K562 (cell line): ENCODE measurements at regions not wholly inside any gene's neighbourhood (a gene's known extent, or its start where the extent isn't known, plus 50 kb on each side); places are given as distances from the start of the nearest gene placed in this dataset.

Source experiments
- ATAC-seq: fragments of 200-7000 bp; cut with Tn5 transposase; 3 replicates; pipeline ENCODE4 v1.9.1; 2020; ENCODE audit warnings: moderate library complexity
- BruUV-seq: library from RNA; stranded (reverse); fragments of 400-500 nt; replicated peaks from 2 replicates; lab custom pipeline; 2021; lab: Mats Ljungman, UMichigan
- CTCF ChIA-PET: fragments of 300-600 bp; formaldehyde crosslinking; extraction: SDS; loops from one replicate; lab custom pipeline; 2021; ENCODE audit warnings: low intra/inter-chr PET ratio; lab: Yijun Ruan, JAX
- POLR2A ChIA-PET: fragments of 300-600, 350-650 bp; sonication (Branson Sonifier 250); formaldehyde crosslinking; extraction: SDS; loops from one replicate; lab custom pipeline; 2021; ENCODE audit warnings: antibody characterized with exemption, inconsistent platforms; lab: Yijun Ruan, JAX
- DNase-seq, 4 experiments: peaks; one replicate each; pipeline versions ENCODE4 v3.0.0 to v3.0.0-alpha.2; 2011 to 2018; ENCODE audit warnings: low spot score in 3 of 4, mixed read lengths in 3 of 4; ENCODE audit errors: extremely low read depth in 1 of 4
- FAIRE-seq: peaks from 2 replicates; lab custom pipeline; 2011; peaks lifted over from hg19 to GRCh38; lab: Jason Lieb, UNC
- H2AFZ ChIP-seq: 2 replicates; pipeline ENCODE4 v1.6.0; 2011; ENCODE audit warnings: low read depth, low read length, control low read depth, inconsistent platforms
- H3K27ac ChIP-seq: fragments of 200-600 bp; 3 replicates; pipeline ENCODE4 v1.8.0; 2011; ENCODE audit warnings: low read depth, mild to moderate bottlenecking, control low read depth, inconsistent platforms, low read length, moderate library complexity, mixed read lengths; ENCODE audit errors: extremely low read depth
- H3K27me3 ChIP-seq, 2 experiments: fragments of 300-600 bp in 1 of 2; 2 replicates in 1 of 2; 3 replicates in 1 of 2; pipeline versions ENCODE4 v1.6.0 to v1.8.0; 2011; ENCODE audit warnings: inconsistent platforms in 2 of 2, low read length in 2 of 2, mild to moderate bottlenecking in 1 of 2, mixed read lengths in 1 of 2, moderate library complexity in 1 of 2; ENCODE audit not compliant: control insufficient read depth in 2 of 2, insufficient read depth in 2 of 2
- H3K36me3 ChIP-seq: fragments of 300-600 bp; 3 replicates; pipeline ENCODE4 v1.8.0; 2011; ENCODE audit warnings: mild to moderate bottlenecking, low read length, inconsistent platforms; ENCODE audit not compliant: control insufficient read depth, insufficient read depth
- H3K4me1 ChIP-seq, 2 experiments: fragments of 200-600 bp in 1 of 2; replicated peaks in 1 of 2; 2 replicates in 1 of 2; 3 replicates in 1 of 2; pipeline versions ENCODE4 v1.5.1 to v1.8.0; 2011; ENCODE audit warnings: inconsistent platforms in 2 of 2, low read length in 2 of 2, mild to moderate bottlenecking in 1 of 2, mixed read lengths in 1 of 2, moderate library complexity in 1 of 2; ENCODE audit not compliant: control insufficient read depth in 2 of 2, insufficient read depth in 2 of 2
- H3K4me2 ChIP-seq: 2 replicates; pipeline ENCODE4 v1.6.1; 2011; ENCODE audit warnings: low read length, control low read depth, inconsistent platforms, mixed read lengths; ENCODE audit not compliant: insufficient read depth
- H3K4me3 ChIP-seq: fragments of 200-600 bp; sonication (generic), shearing (Covaris generic); 2 replicates; pipeline ENCODE4 v1.5.1; 2016; ENCODE audit warnings: control low read depth, inconsistent platforms
- H3K79me2 ChIP-seq: fragments of 200-600 bp; 3 replicates; pipeline ENCODE4 v1.8.0; 2011; ENCODE audit warnings: low read length, inconsistent platforms; ENCODE audit not compliant: control insufficient read depth, insufficient read depth
- H3K9ac ChIP-seq, 2 experiments: 2 replicates each; pipeline versions ENCODE4 v1.6.0 to v1.6.1; 2011; ENCODE audit warnings: low read depth in 2 of 2, low read length in 2 of 2, control low read depth in 1 of 2, inconsistent platforms in 1 of 2, mild to moderate bottlenecking in 1 of 2, mixed read lengths in 1 of 2; ENCODE audit not compliant: insufficient read depth in 1 of 2
- H3K9me1 ChIP-seq: one replicate; pipeline ENCODE4 v1.6.0; 2011; ENCODE audit warnings: inconsistent platforms, mild to moderate bottlenecking, low read length, moderate library complexity; ENCODE audit not compliant: control insufficient read depth, insufficient read depth
- H3K9me3 ChIP-seq: replicated peaks from 2 replicates; pipeline ENCODE4 v1.5.1; 2011; ENCODE audit warnings: low read depth, low read length, inconsistent platforms; ENCODE audit not compliant: control insufficient read depth, insufficient read depth
- H4K20me1 ChIP-seq: replicated peaks from 2 replicates; pipeline ENCODE4 v1.6.1; 2011; ENCODE audit warnings: low read length, inconsistent platforms, mixed read lengths; ENCODE audit not compliant: control insufficient read depth, insufficient read depth
- BRD4 ChIP-seq: fragments of 200-600 bp; sonication (generic); IDR thresholded peaks from 2 replicates; pipeline ENCODE4 v1.6.1; 2017; ENCODE audit warnings: inconsistent platforms
- CCNT2 ChIP-seq: IDR thresholded peaks from 2 replicates; pipeline ENCODE4 v1.6.1; 2011; ENCODE audit warnings: borderline replicate concordance, low read depth, mild to moderate bottlenecking, moderate library complexity, mixed read lengths, low read length; ENCODE audit not compliant: insufficient read length; ENCODE audit errors: extremely low read depth
- HMGN3 ChIP-seq: IDR thresholded peaks from 2 replicates; pipeline ENCODE4 v1.6.1; 2011; ENCODE audit warnings: borderline replicate concordance, low read depth, mild to moderate bottlenecking, mixed read lengths, low read length; ENCODE audit not compliant: insufficient read length; ENCODE audit errors: extremely low read depth
- HNRNPH1 ChIP-seq: fragments of 200-400 bp; formaldehyde crosslinking; optimal IDR thresholded peaks from 2 replicates; pipeline ENCODE3; 2017; ENCODE audit warnings: low read depth, mild to moderate bottlenecking, low read length, moderate library complexity
- MAFK ChIP-seq: IDR thresholded peaks from 2 replicates; pipeline ENCODE4 v1.6.1; 2011; ENCODE audit warnings: low read length, improper control_type of control experiment
- MBD1 ChIP-seq: fragments of 250-450 bp; sonication (Bioruptor Pico); IDR thresholded peaks from 2 replicates; pipeline ENCODE4 v1.8.0; 2022; ENCODE audit warnings: inconsistent platforms
- NCOA2 ChIP-seq, 2 experiments: fragments of 450-650 bp; IDR thresholded peaks; 2 replicates each; pipeline ENCODE4 v1.6.1; 2018; ENCODE audit warnings: mild to moderate bottlenecking in 2 of 2, moderate library complexity in 1 of 2; ENCODE audit not compliant: partially characterized antibody in 2 of 2
- PTBP1 ChIP-seq: fragments of 200-400 bp; formaldehyde crosslinking; IDR thresholded peaks from 2 replicates; pipeline ENCODE4 v1.6.1; 2017; ENCODE audit warnings: low read depth, low read length
- PYGO2 ChIP-seq: fragments of 450-650 bp; IDR thresholded peaks from 2 replicates; pipeline ENCODE4 v1.6.1; 2016; ENCODE audit warnings: mild to moderate bottlenecking, missing genetic modification characterization, moderate library complexity, missing compliant biosample characterization
- RCOR1 ChIP-seq, 2 experiments: IDR thresholded peaks; 2 replicates each; pipeline ENCODE4 v1.6.1; 2012; ENCODE audit warnings: low read depth in 2 of 2, low read length in 2 of 2, borderline replicate concordance in 1 of 2, improper control_type of control experiment in 1 of 2
- SETDB1 ChIP-seq: IDR thresholded peaks from one replicate; pipeline ENCODE4 v1.6.1; 2012; ENCODE audit warnings: low read length, control low read depth, inconsistent platforms
- SUPT5H ChIP-seq: fragments of 450-650 bp; IDR thresholded peaks from 2 replicates; pipeline ENCODE4 v1.6.1; 2016
- TSC22D4 ChIP-seq: fragments of 450-650 bp; IDR thresholded peaks from 2 replicates; pipeline ENCODE4 v1.6.1; 2016; ENCODE audit warnings: missing genetic modification characterization, missing biosample characterization, control low read depth
- ZNF384 ChIP-seq: IDR thresholded peaks from 2 replicates; pipeline ENCODE4 v1.6.1; 2012; ENCODE audit warnings: low read depth, low read length, improper control_type of control experiment
- ZNF655 ChIP-seq: fragments of 250-450 bp; sonication (Bioruptor Pico); IDR thresholded peaks from 2 replicates; pipeline ENCODE4 v1.5.0; 2021
- WGBS: fragments of 100-300 bp; shearing (Covaris generic); methylation state at CpG from one replicate; pipeline ENCODE4 v1.1.6; 2016; ENCODE audit warnings: low coverage, mixed read lengths; ENCODE audit not compliant: insufficient coverage; ENCODE audit errors: missing lambda C conversion rate; 5-methylcytosine and 5-hydroxymethylcytosine counted together
- in situ Hi-C: fragments of 300-500 bp; cut with MboI; formaldehyde crosslinking; loops from 4 replicates; pipeline ENCODE4 v1.15.0; 2018; ENCODE audit warnings: inconsistent platforms, mixed read lengths
- intact Hi-C: fragments of 100-400 bp; cut with micrococcal nuclease; formaldehyde crosslinking; loops from 2 replicates; pipeline ENCODE4 v1.14.2; 2022

GRCh38 chr6:91173186-91173585 is 586.3 kb upstream of the MAP3K7 start:
- no TSS peak for BruUV-seq
- H3K4me3 ChIP-seq, result no peak overlapping the region
- no peak overlapping the region for H2AFZ ChIP-seq
- H3K4me1 ChIP-seq, result no peaks in the 10 kb centered on the region
- no peak overlapping the region for H3K27ac ChIP-seq
- H3K36me3 ChIP-seq, result no peaks in the 10 kb centered on the region
- ATAC-seq (no peak), FAIRE-seq (no peak), DNase-seq (no peak)
- no peak for TF ChIP-seq CCNT2
- TF ChIP-seq TSC22D4 (tag), result no peak
- no peak for TF ChIP-seq SUPT5H
- no peak for TF ChIP-seq RCOR1 (IDR thresholded peaks at IDR 0.05; ENCODE audit: borderline replicate concordance in 1 of 2, low read depth in 2 of 2, low read length in 2 of 2)
- no peak for TF ChIP-seq HNRNPH1
- TF ChIP-seq MAFK, result no peak
- TF ChIP-seq NCOA2 (IDR thresholded peaks at IDR 0.05; ENCODE audit: partially characterized antibody in 2 of 2), result no peak
- TF ChIP-seq ZNF655, result no peak
- TF ChIP-seq BRD4, result no peak
- no peak for TF ChIP-seq HMGN3
- no peak for TF ChIP-seq MBD1 (CRISPR knock-in tag)
- TF ChIP-seq SETDB1, result no peak
- no peak for TF ChIP-seq ZNF384
- TF ChIP-seq PYGO2 (tag), result no peak
- TF ChIP-seq PTBP1, result no peak
- no peak overlapping the region for H3K4me2 ChIP-seq
- in situ Hi-C loops (no loop called here), intact Hi-C loops (no loop called here)
- H3K79me2 ChIP-seq, result no peaks in the 10 kb centered on the region
- H3K9me3 ChIP-seq, result no peaks in the 10 kb centered on the region
- ChIA-PET CTCF (no interaction called here), POLR2A (no interaction called here)
- H3K9me1 ChIP-seq, result no peaks in the 10 kb centered on the region
- no peak overlapping the region for H3K9ac ChIP-seq
- no peaks in the 10 kb centered on the region for H4K20me1 ChIP-seq
- H3K27me3 ChIP-seq, result no peaks in the 10 kb centered on the region
- WGBS, result 0% methylated on average over 3 of the region's 3 CpGs
